DND-41 (cell line): ENCODE measurements at regions not wholly inside any gene's neighbourhood (a gene's known extent, or its start where the extent isn't known, plus 50 kb on each side); places are given as distances from the start of the nearest gene placed in this dataset.
"Not testable (repeated sequence)": the region's sequence is repeated elsewhere in the genome, so short reads cannot be mapped to it uniquely, and the experiment has no call there.

Source experiments
- ATAC-seq: fragments of 200-7000 bp; cut with Tn5 transposase; 3 replicates; pipeline ENCODE4 v1.9.1; 2021; ENCODE audit warnings: low read depth; ENCODE audit not compliant: insufficient read depth
- DNase-seq: peaks from one replicate; pipeline ENCODE4 v3.0.0-alpha.2; 2020
- H2AFZ ChIP-seq: 2 replicates; pipeline ENCODE4 v1.6.0; 2012; ENCODE audit warnings: low read depth, low read length
- H3K27ac ChIP-seq: 2 replicates; pipeline ENCODE4 v1.5.1; 2012; ENCODE audit warnings: low read length, inconsistent platforms
- H3K27me3 ChIP-seq: fragments of 200-600 bp; sonication (generic); 2 replicates; pipeline ENCODE4 v1.6.0; 2012; ENCODE audit warnings: low read length, mild to moderate bottlenecking, inconsistent platforms; ENCODE audit not compliant: insufficient read depth, poor library complexity
- H3K36me3 ChIP-seq: 2 replicates; pipeline ENCODE4 v1.5.1; 2012; ENCODE audit warnings: low read length, inconsistent platforms; ENCODE audit not compliant: insufficient read depth
- H3K4me1 ChIP-seq: 2 replicates; pipeline ENCODE4 v1.5.1; 2012; ENCODE audit warnings: mild to moderate bottlenecking, low read length; ENCODE audit not compliant: insufficient read depth
- H3K4me2 ChIP-seq: 2 replicates; pipeline ENCODE4 v1.6.0; 2012; ENCODE audit warnings: mild to moderate bottlenecking, moderate library complexity, low read length, inconsistent platforms; ENCODE audit not compliant: insufficient read depth
- H3K4me3 ChIP-seq, 2 experiments: fragments of 200-600 bp in 1 of 2; shearing (Covaris generic) in 1 of 2; 2 replicates each; pipeline ENCODE4 v1.5.1; 2012 to 2016; ENCODE audit warnings: inconsistent platforms in 2 of 2, low read length in 2 of 2, mild to moderate bottlenecking in 2 of 2, low read depth in 1 of 2, moderate library complexity in 1 of 2
- H3K79me2 ChIP-seq: 2 replicates; pipeline ENCODE4 v1.6.0; 2012; ENCODE audit warnings: low read length, inconsistent platforms; ENCODE audit not compliant: insufficient read depth
- H3K9ac ChIP-seq: 2 replicates; pipeline ENCODE4 v1.6.0; 2012; ENCODE audit warnings: low read depth, mild to moderate bottlenecking, inconsistent platforms, low read length, moderate library complexity
- H3K9me3 ChIP-seq: 2 replicates; pipeline ENCODE4 v1.5.1; 2012; ENCODE audit warnings: low read length, moderate library complexity, mild to moderate bottlenecking, inconsistent platforms; ENCODE audit not compliant: insufficient read depth, severe bottlenecking
- H4K20me1 ChIP-seq: 2 replicates; pipeline ENCODE4 v1.6.0; 2012; ENCODE audit warnings: low read length; ENCODE audit not compliant: insufficient read depth
- CTCF ChIP-seq: IDR thresholded peaks from 2 replicates; pipeline ENCODE4 v1.5.1; 2012; ENCODE audit warnings: borderline replicate concordance, low read length, moderate library complexity, mild to moderate bottlenecking; ENCODE audit not compliant: poor library complexity, severe bottlenecking; ENCODE audit errors: extremely low read depth
- EZH2 ChIP-seq: IDR thresholded peaks from 3 replicates; pipeline ENCODE4 v1.6.1; 2012; ENCODE audit warnings: borderline replicate concordance, low read depth, mild to moderate bottlenecking, moderate library complexity, low read length, inconsistent platforms; ENCODE audit not compliant: severe bottlenecking

GRCh38 chr20:23141450-23142161 lies 55.5 kb upstream of the CD93 start:
- Histone ChIP-seq H3K27ac (peak overlapping the region; percentile 85), H3K79me2 (no peaks in the 10 kb centered on the region), H2AFZ (0 out of 2 replicates have a peak overlapping the region, but pooled peaks have one; percentile 11), H3K4me2 (no peak overlapping the region), H3K9ac (peak overlapping the region; percentile 38), H3K9me3 (no peaks in the 10 kb centered on the region), H3K27me3 (no peaks in the 10 kb centered on the region), H3K4me1 (peaks cover 84% of the 10 kb centered on the region), H4K20me1 (no peaks in the 10 kb centered on the region), H3K36me3 (no peaks in the 10 kb centered on the region), H3K4me3 (no peak overlapping the region)
- DNase-seq (no peak), ATAC-seq (no peak)
- TF ChIP-seq CTCF (no peak), EZH2 (no peak)

- DNase-seq (no peak), ATAC-seq (no peak)
- H3K36me3 ChIP-seq, result no peaks in the 10 kb centered on the region
- no peaks in the 10 kb centered on the region for H3K9me3 ChIP-seq
- no peak overlapping the region for H3K4me2 ChIP-seq
- no peaks in the 10 kb centered on the region for H3K27me3 ChIP-seq
- H3K4me1 ChIP-seq, result peaks cover 87% of the 10 kb centered on the region
- TF ChIP-seq CTCF (no peak), EZH2 (no peak)
- no peak overlapping the region for H2AFZ ChIP-seq
- H3K27ac ChIP-seq, result peak overlapping the region; percentile 85
- no peaks in the 10 kb centered on the region for H3K79me2 ChIP-seq
- H4K20me1 ChIP-seq, result no peaks in the 10 kb centered on the region
- H3K4me3 ChIP-seq, result no peak overlapping the region
- peak overlapping the region; percentile 38; the same call in 1 of the 2 replicates for H3K9ac ChIP-seq
Measured at GRCh38 chr20:23140991-23141390, 54.9 kb upstream of the CD93 start.

GRCh38 chr20:23139984-23140383 lies 53.9 kb upstream of the CD93 start:
- H3K9me3 ChIP-seq, H2AFZ ChIP-seq, H3K36me3 ChIP-seq, H3K4me3 ChIP-seq, H3K9ac ChIP-seq, DNase-seq, ATAC-seq, H4K20me1 ChIP-seq, H3K79me2 ChIP-seq, H3K27me3 ChIP-seq: not testable (repeated sequence)
- H3K4me1 ChIP-seq, result peaks cover 84% of the 10 kb centered on the region
- H3K4me2 ChIP-seq, result peak overlapping the region; percentile 21; the same call in 1 of the 2 replicates
- H3K27ac ChIP-seq, result peak overlapping the region; percentile 78

- H3K79me2 ChIP-seq, result no peaks in the 10 kb centered on the region
- ATAC-seq, result peak; percentile 82
- peaks cover 81% of the 10 kb centered on the region for H3K4me1 ChIP-seq
- H3K9me3 ChIP-seq, result no peaks in the 10 kb centered on the region
- peak overlapping the region; percentile 78 for H3K27ac ChIP-seq
- no peaks in the 10 kb centered on the region for H3K36me3 ChIP-seq
- DNase-seq, result peak; percentile 80
- no peaks in the 10 kb centered on the region for H3K27me3 ChIP-seq
- peak overlapping the region; percentile 47 for H2AFZ ChIP-seq
- H3K4me2 ChIP-seq, result peak overlapping the region; percentile 21
- peak; percentile 11 for TF ChIP-seq CTCF
- TF ChIP-seq EZH2, result no peak
- peak overlapping the region; percentile 47 for H3K9ac ChIP-seq
- no peaks in the 10 kb centered on the region for H4K20me1 ChIP-seq
- no peak overlapping the region for H3K4me3 ChIP-seq
Measured at GRCh38 chr20:23139524-23139923, 53.4 kb upstream of the CD93 start.
